ENCODE measurements at regions not wholly inside any gene's neighbourhood (a gene's known extent, or its start where the extent isn't known, plus 50 kb on each side); places are given as distances from the start of the nearest gene placed in this dataset.
"Not testable (repeated sequence)": the region's sequence is repeated elsewhere in the genome, so short reads cannot be mapped to it uniquely, and the experiment has no call there.

GRCh38 chr5:42064821-42065220, 139.7 kb downstream of the FBXO4 start:
- DNase-seq = no peak

DNA sequence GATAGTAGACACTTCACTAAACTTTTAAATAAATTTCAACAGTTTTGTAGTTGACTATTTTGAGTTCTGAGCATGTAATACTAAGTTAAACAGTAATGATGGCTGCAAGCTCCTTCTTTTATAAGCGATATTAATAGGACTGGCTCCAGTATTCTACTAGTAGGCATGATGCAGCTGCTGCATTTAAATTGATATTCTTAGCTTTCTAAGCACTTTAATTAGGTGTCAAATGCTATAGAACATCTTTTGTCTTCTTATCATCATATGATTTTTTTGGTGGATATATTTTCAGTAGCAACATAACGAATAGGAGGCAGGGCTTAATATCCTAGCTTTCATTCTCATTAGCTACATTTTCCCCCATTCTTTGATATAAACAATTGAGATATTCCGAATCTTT, 141.1 kb downstream of the FBXO4 start:
- ATAC-seq = no peak
- intact Hi-C loops (cut with micrococcal nuclease) = no loop called here
- no peak for DNase-seq

More at GRCh38 chr5:42064821-42065220, 139.7 kb downstream of the FBXO4 start:
- ATAC-seq = no peak
- intact Hi-C loops (cut with micrococcal nuclease) = no loop called here

DNA sequence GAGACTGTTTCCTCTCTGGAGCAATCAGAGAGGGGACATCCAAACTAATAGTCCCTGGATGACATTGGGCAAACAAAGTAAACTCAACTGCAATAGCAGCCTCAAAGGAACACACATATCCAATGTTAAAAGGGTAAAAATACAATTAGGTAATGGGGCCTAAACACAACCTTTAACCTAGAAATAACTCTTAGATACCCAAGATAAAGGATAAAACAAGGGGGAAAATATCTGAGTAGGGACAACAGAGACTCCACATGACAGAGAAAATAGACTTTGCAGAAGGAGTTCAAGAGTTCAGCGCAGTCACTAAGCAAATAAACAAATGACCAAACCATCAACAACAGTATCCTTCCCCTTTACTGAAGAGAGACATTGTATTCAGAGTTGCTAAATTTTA, 149.3 kb downstream of the FBXO4 start:
- ATAC-seq (no peak), DNase-seq (no peak)
- intact Hi-C loops (cut with micrococcal nuclease) = no loop called here

- no peak for DNase-seq
- no peak for ATAC-seq
- intact Hi-C loops (cut with micrococcal nuclease) = no loop called here
These were observed 164.6 kb downstream of the FBXO4 start for GRCh38 chr5:42089705-42090104.

- no peak for ATAC-seq
- intact Hi-C loops (cut with micrococcal nuclease) = no loop called here
These were observed 165.1 kb downstream of the FBXO4 start for GRCh38 chr5:42090162-42090561.

DNA sequence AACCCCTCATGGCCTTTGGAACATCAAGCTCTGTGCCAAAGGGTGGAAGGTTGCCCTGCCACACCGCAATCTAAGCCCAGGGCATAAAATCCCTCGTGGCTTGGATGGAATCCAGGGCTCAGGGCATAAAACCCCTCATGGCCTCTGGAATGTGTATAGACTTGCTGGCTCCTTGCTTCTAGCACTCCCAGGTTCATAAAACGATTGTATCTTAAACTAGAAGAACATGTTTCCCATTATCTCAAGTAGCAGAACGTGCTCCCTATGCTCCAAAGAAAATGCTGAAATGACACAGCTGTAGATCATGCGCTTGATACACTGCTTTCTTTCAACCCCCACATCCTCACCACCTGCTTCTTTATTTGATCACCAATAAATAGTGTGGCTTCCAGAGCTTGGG, 174.8 kb downstream of the FBXO4 start:
- ATAC-seq; DNase-seq; intact Hi-C loops (cut with micrococcal nuclease): not testable (repeated sequence)

More at GRCh38 chr5:42090162-42090561, 165.1 kb downstream of the FBXO4 start:
- no peak for DNase-seq

GRCh38 chr5:42108468-42108867, 183.4 kb downstream of the FBXO4 start:
- DNase-seq = no peak
- ATAC-seq = no peak
- intact Hi-C loops (cut with micrococcal nuclease) = no loop called here

DNA sequence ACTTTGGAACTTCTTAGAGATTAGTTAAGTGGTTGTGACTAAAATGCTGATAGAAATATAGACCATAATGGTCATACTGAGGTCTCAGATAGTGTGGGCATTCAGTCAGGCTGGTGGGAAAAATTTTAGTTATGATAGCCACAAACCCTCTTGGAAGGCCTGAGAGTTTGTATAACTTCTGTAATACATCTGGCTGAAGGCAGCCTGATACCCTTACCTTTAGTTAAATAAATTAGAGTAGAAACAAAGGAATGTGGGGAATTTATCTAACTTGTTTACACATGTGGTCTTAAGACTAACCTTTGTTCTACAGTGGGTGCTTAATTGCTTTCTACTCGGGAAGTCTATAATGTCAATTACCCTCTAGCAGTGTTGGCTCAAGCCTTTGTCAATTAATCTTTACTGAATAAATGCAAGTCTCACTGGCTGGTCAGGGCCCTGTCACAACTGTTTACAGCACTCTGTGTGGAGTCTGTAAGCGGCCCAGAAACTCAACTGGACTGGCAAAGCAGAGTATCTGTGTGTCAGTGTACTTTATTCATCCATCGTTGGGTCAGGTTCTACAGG, 184.0 kb downstream of the FBXO4 start:
- no peak for ATAC-seq
- no peak for DNase-seq

GRCh38 chr5:42115721-42116120, 190.6 kb downstream of the FBXO4 start:
- ATAC-seq; DNase-seq; intact Hi-C loops (cut with micrococcal nuclease): not testable (repeated sequence)

More for the DNA sequence above, 184.0 kb downstream of the FBXO4 start:
- intact Hi-C loops (cut with micrococcal nuclease) = no loop called here

GRCh38 chr5:42120070-42120469, 195.0 kb downstream of the FBXO4 start:
- intact Hi-C loops (cut with micrococcal nuclease) = no loop called here
- ATAC-seq (no peak), DNase-seq (no peak)

DNA sequence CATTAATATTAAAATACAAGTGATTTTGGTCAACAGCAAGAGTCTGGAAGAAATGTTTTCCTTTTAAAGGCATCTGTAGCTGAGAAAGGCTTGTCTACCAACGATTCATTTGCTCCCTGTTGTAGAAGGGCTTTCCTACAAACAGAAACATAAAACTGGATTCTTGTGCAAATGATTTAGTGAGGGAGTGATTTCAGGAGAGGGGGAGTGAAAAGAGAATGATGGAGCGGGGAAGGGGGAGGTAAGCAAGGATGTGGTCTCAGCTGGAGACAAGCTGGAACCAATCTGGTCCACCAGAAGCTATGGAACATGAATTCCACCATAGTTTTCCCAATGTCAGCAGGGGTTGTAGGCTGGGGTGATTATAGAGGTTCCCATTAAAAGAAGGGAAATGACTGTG, 196.3 kb downstream of the FBXO4 start:
- intact Hi-C loops (cut with micrococcal nuclease) = no loop called here
- ATAC-seq (no peak), DNase-seq (no peak)

DNA sequence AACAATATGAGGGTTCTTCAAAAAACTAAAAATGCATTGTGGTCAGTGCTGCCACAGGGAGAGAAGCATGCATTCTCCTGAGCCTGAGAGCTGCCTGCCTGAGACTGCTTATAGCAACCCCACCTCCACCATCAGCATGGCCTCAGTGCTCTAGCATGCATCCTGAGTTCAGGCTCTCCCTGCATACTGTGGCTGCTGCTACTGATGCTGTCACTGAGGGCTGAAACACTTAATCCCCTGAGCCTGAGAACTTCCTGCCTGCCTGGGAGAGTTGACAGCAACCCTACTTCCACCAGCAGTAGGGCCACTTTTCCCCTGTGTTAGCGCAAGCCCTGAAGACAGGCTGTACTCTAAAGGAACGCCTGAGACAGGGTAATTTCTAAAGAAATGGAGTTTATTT, 206.0 kb downstream of the FBXO4 start:
- DNase-seq = no peak
- intact Hi-C loops (cut with micrococcal nuclease) = no loop called here
- ATAC-seq = no peak

GRCh38 chr5:42143361-42143760, 218.3 kb downstream of the FBXO4 start:
- no peak for DNase-seq
- ATAC-seq = no peak
- intact Hi-C loops (cut with micrococcal nuclease) = no loop called here

GRCh38 chr5:42148813-42149212, 223.7 kb downstream of the FBXO4 start:
- DNase-seq = no peak
- no peak for ATAC-seq
- intact Hi-C loops (cut with micrococcal nuclease) = no loop called here

DNA sequence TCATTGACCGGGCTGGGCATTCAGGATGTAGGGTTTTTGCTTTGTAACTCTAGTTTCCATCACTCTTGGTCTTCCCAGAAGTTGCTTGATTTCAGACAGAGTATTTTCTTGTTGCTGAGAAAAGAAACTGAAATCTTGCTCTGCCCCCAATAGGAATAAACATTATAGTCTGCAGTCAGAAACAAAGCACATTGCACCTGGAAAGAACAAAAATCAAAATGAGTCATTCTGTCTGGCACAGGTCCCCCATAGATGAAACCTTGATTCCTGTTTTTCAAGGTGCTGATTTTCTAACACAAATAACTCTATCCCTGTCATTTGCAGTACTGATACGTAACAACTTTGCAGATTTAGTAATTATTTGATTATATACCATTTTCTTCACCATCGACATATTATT, 232.1 kb downstream of the FBXO4 start:
- DNase-seq (no peak), ATAC-seq (no peak)
- intact Hi-C loops (cut with micrococcal nuclease) = no loop called here

- DNase-seq (no peak), ATAC-seq (no peak)
- intact Hi-C loops (cut with micrococcal nuclease) = no loop called here
These were observed 238.0 kb downstream of the FBXO4 start for GRCh38 chr5:42163083-42163482.

- DNase-seq = no peak
These were observed 243.1 kb downstream of the FBXO4 start for GRCh38 chr5:42168091-42168670.

DNA sequence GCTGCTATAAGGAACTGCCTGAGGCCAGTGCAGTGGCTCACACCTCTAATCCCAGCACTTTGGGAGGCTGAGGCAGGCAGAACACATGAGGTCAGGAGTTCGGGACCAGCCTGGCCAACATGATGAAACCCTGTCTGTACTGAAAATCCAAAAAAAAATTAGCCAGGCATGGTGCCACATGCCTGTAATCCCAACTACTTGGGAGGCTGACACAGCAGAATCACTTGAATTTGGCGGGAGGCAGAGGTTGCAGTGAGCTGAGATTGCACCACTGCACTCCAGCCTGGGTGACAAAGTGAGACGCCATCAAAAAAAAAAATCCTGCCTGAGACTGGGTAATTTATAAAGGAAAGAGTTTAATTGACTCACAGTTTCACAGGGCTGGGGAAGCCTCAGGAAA, 247.1 kb upstream of the GHR start:
- ATAC-seq; intact Hi-C loops (cut with micrococcal nuclease); DNase-seq: not testable (repeated sequence)

More at GRCh38 chr5:42168091-42168670, 243.1 kb downstream of the FBXO4 start:
- intact Hi-C loops (cut with micrococcal nuclease) = no loop called here
- no peak for ATAC-seq

- intact Hi-C loops (cut with micrococcal nuclease); ATAC-seq; DNase-seq: not testable (repeated sequence)
These were observed 243.4 kb upstream of the GHR start for GRCh38 chr5:42179843-42180242.

DNA sequence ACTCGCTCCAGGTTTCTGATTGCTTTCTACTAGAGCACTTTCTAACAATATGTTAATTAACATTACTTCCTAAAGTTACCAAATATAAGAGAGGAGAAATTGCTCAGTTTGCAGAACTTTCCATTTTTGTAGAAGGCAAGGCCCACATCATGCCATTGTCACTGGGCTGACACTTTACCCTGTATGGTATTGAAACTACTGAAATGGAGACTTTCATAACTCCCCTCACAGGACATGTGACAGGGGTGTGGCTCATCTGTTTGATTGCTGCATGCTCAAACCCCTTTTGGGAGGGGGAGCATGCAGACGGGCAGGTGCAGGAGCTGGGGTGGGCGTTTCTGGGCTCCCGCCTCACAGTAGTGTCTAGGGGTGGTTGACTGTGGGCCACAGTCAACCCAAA, 206.3 kb upstream of the GHR start:
- ATAC-seq (no peak), DNase-seq (no peak)
- intact Hi-C loops (cut with micrococcal nuclease) = no loop called here

- ATAC-seq (no peak), DNase-seq (no peak)
- intact Hi-C loops (cut with micrococcal nuclease) = no loop called here
These were observed 205.4 kb upstream of the GHR start for GRCh38 chr5:42217791-42218190.
